ENCODE measurements at regions not wholly inside any gene's neighbourhood (a gene's known extent, or its start where the extent isn't known, plus 50 kb on each side); places are given as distances from the start of the nearest gene placed in this dataset.
A peak's percentile ranks its signal among the peaks of the same experiment; 100 is the strongest.
"Not testable (repeated sequence)": the region's sequence is repeated elsewhere in the genome, so short reads cannot be mapped to it uniquely, and the experiment has no call there.

DNA sequence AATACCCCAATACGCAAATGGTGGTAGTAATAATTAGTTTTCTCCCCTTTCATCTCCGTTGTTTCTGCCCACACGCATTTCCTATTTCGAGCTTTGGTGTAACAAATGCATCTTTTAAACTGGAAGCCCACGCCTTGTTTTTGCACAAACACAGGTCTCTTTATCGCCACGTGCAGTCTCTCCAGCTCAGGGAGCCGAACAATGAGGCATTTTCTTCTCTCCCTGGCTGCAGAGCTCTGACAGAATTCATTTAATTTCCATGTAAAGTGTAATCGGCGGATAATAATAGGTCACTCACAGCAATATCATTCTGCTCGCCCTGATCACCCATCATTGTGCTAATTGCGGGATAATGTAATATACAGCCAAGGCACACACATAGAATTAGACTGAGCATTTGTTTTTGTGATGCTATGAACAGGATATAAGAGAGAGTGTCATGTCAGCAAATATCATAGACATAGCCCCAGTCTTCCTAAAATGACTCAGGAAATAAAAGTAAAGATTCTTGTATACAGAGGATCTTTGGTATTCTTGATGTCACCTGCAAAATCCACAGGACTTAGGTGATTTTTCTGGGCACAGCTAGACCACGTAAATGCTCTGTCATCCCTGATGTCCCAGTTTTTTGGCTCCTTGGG is 452.6 kb upstream of the CDH11 start:
- no peak for DNase-seq (ENCODE audit: low read depth, low spot score)

DNA sequence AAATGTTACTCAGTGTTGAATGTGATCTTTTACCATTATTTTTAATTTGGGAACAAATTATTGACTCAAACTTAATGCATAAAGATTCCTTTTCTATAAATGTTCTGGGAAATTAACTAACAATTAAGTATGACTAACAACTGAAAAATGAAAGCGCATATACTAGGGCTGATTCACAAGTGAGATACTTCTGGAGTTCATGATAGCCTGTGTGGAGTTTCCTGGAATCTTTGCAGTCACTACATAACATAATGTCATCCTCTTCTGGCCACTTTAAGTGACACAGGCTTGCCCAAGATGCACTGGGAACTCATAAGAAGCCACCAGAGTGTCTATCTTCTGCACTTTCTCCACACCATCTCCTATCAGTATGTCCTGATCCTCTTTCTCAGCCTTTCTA is 450.3 kb upstream of the CDH11 start:
- no peak for DNase-seq (ENCODE audit: low read depth, low spot score)

- no peak for DNase-seq (ENCODE audit: low read depth, low spot score)
These were observed 448.4 kb upstream of the CDH11 start for GRCh38 chr16:65570261-65570660.

DNA sequence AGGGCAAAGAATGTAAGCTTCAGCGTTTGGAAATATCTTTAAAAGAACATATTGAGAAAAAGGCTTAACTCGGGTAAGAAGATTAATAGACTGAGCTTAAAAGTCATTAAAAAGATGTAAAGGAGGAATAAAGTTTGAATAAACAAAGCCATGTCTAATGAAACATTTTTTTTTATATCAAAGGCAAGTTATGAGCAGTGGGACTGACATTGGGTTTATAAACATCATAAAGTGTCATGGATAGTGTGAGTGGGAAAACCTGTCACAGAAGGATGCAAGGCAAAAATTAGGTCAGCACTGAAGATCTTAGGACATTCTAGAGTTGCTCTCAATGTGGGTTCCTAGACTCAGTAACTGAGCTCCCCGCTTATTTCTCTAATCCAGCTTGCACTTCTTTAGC is 438.0 kb upstream of the CDH11 start:
- DNase-seq (ENCODE audit: low read depth, low spot score) = no peak

DNA sequence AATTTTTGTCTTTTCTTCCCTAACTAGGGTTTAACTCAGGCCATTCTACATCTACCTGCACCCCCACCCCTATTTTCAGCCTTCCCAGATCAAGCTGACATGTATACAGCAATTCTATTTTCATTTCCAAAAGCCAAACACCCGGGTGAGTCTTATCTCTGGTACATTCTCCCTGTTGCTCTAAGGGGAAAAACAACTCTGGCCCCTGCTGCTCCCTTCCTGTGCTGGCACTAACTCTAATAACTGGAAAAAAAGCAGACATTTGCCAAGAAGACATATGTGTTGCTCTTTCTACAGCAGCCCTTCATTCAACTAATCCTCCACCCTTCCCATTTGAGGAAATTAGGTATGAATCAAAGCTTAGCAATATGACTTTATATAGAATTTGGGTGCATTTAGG is 427.8 kb upstream of the CDH11 start:
- not testable (repeated sequence) for DNase-seq (ENCODE audit: low read depth, low spot score)

- peak; percentile 15 for DNase-seq (ENCODE audit: low read depth, low spot score)
These were observed 426.6 kb upstream of the CDH11 start for GRCh38 chr16:65548470-65548869.

DNA sequence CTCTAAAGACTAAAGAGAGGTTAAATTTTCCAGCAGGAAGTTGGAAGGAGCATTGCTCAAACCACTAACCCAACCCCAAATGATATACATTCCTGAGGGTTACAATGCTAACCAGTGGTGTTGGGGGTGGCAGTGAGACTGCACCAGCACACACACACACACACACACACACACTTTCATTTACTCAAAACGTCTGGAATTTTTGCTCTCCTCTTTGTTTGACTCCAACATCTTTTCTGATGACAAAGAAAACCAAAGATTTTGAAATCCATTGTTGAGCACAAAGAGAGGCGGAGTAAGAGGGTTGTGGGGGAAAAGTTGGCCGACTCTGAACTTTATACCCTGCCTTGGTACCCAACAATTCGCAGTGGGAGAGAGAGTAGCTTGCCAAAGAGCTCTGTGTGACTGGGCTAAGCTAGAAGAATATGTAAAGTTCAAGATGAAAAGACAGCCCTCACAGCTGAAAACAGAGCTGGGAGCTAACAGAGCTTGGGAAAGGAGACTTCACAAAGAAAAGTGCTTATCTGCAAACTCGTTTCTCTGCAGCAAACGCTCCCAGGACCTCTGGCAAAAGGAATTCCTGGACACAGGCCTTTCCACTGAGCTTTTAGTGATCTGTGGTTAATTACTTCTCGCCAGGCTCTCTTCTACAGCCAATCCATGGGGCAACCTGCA is 426.0 kb upstream of the CDH11 start:
- DNase-seq (ENCODE audit: low read depth, low spot score) = no peak

GRCh38 chr16:65546353-65546791 is 424.5 kb upstream of the CDH11 start:
- DNase-seq (ENCODE audit: low read depth, low spot score) = no peak

DNA sequence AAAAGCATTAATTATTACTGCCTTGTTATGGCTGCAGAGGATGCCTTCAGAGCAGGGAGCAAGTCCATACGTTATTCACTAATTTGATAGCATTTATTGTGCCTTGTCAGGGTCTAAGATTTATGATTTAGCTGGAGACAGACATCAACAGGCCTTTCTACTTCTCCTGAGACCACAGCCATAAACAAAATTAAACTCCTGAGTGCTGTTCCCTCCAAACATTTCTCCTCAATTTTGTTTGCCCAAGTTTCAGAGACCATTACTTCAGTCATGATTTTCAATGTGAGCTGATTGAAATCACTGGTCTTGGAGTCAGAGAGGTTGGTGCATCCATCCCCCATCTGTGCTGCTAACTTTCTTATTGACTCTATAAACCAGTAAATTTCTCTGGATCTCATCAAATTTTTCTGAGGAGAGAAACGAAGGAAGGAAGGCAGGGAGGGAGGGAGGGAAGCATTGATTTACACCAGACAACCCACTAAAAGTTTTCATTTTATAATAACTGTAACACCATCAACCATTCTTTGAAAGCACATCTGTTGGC is 423.6 kb upstream of the CDH11 start:
- DNase-seq (ENCODE audit: low read depth, low spot score) = no peak

GRCh38 chr16:65543781-65544740 is 422.2 kb upstream of the CDH11 start:
- DNase-seq (ENCODE audit: low read depth, low spot score) = no peak

- DNase-seq (ENCODE audit: low read depth, low spot score) = no peak
These were observed 419.8 kb upstream of the CDH11 start for GRCh38 chr16:65541646-65542045.

GRCh38 chr16:65540901-65541300 is 419.0 kb upstream of the CDH11 start:
- DNase-seq (ENCODE audit: low read depth, low spot score) = no peak

GRCh38 chr16:65538976-65539375 is 417.1 kb upstream of the CDH11 start:
- no peak for DNase-seq (ENCODE audit: low read depth, low spot score)

GRCh38 chr16:65537336-65537735 is 415.5 kb upstream of the CDH11 start:
- DNase-seq (ENCODE audit: low read depth, low spot score) = no peak

GRCh38 chr16:65534121-65534528 is 412.3 kb upstream of the CDH11 start:
- no peak for DNase-seq (ENCODE audit: low read depth, low spot score)

- no peak for DNase-seq (ENCODE audit: low read depth, low spot score)
These were observed 411.0 kb upstream of the CDH11 start for GRCh38 chr16:65532846-65533245.

DNA sequence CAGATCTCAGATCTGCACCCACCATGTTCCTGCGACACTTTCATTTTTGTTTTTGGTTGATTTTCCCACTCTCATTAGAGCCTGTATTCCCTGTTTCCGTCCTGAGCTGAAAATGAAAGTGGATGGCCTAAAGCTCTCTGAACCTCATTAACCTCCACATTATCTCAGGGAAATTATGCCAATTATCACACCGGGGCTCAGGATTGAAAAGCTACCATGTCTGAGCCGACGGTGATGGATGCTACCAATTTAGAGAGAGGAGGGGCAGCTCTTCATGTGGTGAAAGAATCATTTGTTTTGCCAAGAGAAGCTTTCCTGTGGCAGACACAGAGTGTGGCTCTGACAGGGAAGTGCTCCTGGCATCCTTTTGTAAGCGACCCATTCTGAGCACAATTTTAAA is 410.4 kb upstream of the CDH11 start:
- DNase-seq (ENCODE audit: low read depth, low spot score) = no peak

GRCh38 chr16:65531475-65531874 is 409.6 kb upstream of the CDH11 start:
- no peak for DNase-seq (ENCODE audit: low read depth, low spot score)

DNA sequence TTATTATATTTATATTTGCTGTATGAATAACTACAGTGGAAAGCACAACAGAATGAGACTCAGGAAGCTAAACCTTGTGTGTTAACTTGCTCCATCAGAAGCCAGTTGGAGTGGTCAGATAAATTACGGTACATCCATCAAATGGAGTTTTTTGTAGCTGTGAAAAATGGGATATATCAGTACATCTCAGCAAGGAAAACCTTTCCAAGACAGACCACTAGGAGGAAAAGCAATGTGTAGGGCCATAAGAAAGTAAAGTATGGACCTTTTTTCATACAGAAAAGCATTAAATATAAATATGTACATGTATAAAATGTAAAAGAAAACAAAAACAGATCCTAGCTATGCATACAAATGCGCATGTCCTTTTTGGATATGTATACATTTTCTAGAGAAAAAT is 403.8 kb upstream of the CDH11 start:
- DNase-seq (ENCODE audit: low read depth, low spot score) = no peak

DNA sequence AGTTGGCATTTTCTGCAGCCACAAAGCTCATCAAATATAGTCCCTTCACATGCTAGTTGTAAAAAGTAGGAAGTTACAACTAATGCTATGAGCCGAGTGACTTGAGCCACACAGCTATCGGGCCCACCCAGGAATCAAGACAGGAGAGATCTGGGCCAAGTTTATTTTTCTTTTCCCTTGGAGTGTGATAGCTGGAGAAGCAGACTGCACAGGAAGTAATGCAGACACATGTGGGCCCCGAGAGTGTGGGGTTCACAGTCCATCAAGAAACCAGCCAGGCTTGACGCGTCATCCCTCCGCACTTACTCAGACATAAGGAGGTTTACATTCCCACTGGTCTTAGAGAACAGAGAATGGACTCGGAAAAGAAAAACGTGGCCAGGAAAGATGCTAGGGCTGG is 403.1 kb upstream of the CDH11 start:
- no peak for DNase-seq (ENCODE audit: low read depth, low spot score)

GRCh38 chr16:65524231-65524630 is 402.4 kb upstream of the CDH11 start:
- no peak for DNase-seq (ENCODE audit: low read depth, low spot score)

DNA sequence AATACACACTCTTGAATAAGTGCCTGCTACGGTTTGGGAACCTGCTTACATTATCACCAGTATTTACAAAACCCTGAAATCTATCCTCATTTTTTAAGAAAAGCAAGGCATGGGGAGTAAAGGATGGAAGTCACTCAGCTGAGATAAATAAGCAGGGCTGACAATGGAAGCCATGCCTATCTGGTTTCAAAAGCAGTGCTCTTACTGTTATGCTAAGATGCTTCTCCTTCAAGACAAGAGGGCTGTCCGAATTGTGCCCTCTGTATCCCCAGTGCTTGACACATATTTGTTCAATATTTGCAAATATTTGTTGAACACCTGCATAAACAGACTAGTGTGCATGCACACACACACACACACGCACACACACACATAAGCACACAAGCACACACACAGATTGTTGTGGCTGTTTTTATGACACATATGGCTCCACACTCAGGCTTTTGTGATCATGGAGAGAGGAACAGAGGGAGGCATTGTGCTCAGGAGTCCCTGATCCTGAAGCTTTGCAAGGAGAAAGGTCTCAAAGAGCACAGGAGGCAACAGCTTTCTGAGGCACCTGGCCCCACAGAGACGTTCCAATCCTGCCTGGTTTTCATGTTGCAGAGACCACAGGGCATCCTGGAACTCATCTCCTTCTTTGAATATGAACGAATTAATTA is 401.6 kb upstream of the CDH11 start:
- DNase-seq (ENCODE audit: low read depth, low spot score) = no peak

All from iPS DF 19.7 (cell line).